HG03103 (cell line): ENCODE measurements at regions not wholly inside any gene's neighbourhood (a gene's known extent, or its start where the extent isn't known, plus 50 kb on each side); places are given as distances from the start of the nearest gene placed in this dataset.

ENCODE experiments used
- ATAC-seq: cut with Tn5 transposase; IDR thresholded peaks from one replicate; pipeline ENCODE4 v1.9.1; 2021; ENCODE audit warnings: low read depth; ENCODE audit not compliant: unreplicated experiment

- ATAC-seq: no peak
These were observed 77.4 kb upstream of the ALDH1B1 start for GRCh38 chr9:38315085-38315595.

- ATAC-seq: no peak
These were observed 79.1 kb upstream of the ALDH1B1 start for GRCh38 chr9:38313421-38313820.

DNA sequence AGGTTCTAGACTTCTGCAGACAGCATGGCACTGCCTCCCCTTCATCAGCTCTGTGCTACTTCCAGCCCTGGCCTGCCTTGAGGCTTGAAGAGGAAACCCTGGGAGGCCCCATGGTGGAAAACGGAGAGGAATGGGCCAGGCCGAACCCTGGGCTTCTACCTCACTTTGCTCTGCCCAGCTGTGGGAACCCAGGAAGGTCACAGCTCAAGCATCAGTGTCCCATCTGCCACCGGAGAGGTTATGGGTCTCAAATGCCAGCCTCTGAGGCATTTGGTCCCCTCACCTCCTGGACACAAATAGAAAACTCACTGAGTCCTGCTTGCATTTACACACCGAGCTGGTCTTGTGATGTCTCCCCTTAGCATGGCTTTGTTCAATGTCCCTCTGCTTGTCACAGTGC, 80.1 kb upstream of the ALDH1B1 start:
- ATAC-seq: no peak

DNA sequence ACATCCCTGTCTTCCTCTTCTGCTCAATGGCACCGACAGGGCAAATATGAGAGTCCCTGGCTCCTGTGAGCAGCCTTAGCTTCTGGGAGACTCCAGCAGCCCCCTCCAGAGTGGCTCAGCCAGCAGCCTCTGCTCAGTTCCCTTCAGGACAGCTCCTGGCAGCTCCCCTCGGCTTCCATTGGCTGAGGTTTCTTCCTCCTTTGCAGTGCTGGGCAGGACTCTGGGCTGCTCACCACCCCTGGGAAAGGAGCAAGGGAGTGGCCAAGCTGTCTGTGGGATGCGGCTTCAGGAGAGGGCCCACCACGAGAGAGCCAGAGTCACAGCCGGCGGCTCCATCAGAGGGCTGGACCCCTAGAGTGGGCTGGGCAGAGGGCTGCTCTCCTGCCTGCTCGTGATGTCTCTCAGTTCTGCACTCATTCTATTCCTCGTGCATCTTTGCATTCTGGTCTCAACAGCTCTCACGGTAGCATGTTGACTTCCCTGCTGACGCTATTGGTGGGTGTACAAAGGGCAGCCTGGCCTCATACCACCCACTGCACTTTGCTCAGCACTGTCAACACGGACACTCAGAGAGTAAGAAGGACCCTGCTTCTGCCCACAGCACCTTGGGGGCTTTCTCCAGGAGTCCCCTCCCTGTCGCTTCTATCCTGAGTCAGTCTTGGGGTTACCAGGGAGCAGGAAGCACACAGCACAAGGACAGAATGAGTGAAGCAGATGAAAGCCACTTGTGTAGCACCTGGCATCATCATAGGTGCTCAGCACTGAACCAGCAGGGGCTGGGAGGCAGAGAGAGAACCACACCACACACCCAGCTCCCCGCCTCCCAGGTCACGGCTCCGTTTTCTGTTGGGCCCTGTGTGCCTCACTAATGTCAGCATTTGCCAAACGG, 80.9 kb upstream of the ALDH1B1 start:
- ATAC-seq: no peak

- ATAC-seq: no peak
These were observed 82.9 kb upstream of the ALDH1B1 start for GRCh38 chr9:38309324-38310195.

DNA sequence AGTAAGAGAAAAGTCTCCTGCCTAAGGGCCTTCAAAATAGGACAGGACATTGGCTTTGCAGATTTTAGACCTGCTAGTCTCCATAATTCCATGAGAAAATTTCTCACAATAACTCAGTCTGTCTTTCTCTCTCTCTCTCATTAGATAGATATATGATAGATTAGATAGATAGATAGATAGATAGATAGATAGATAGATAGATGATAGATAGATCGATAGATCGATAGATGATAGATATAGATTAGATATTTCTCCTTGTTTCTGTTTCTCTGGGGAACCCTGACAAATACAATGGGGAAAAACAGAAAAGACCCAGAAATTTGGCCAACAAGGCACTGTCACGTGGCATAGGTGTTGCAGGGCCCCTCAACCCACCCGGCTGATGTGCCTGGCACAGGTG, 84.4 kb upstream of the ALDH1B1 start:
- ATAC-seq: no peak

DNA sequence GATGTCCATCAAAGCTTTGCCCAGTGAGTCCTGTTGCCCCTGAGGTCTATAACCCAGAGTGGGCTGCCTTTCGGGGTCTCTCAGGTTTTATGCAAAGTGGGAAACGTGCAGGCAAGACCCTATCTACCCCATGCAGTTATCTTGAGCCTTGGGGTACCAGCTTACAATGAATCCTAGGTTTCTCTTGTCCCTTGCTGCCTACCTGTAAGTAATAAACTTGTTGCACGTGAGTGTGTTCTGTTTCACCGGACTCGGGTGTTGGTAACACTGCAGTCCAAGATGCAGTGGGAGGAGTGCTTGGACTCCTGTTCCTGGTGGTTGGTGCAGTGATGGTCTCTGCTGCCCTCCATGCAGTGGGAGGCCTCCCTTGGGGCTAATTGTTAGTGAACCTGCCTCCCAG, 85.6 kb upstream of the ALDH1B1 start:
- no peak for ATAC-seq

- ATAC-seq: no peak
These were observed 86.9 kb upstream of the ALDH1B1 start for GRCh38 chr9:38305582-38305981.

DNA sequence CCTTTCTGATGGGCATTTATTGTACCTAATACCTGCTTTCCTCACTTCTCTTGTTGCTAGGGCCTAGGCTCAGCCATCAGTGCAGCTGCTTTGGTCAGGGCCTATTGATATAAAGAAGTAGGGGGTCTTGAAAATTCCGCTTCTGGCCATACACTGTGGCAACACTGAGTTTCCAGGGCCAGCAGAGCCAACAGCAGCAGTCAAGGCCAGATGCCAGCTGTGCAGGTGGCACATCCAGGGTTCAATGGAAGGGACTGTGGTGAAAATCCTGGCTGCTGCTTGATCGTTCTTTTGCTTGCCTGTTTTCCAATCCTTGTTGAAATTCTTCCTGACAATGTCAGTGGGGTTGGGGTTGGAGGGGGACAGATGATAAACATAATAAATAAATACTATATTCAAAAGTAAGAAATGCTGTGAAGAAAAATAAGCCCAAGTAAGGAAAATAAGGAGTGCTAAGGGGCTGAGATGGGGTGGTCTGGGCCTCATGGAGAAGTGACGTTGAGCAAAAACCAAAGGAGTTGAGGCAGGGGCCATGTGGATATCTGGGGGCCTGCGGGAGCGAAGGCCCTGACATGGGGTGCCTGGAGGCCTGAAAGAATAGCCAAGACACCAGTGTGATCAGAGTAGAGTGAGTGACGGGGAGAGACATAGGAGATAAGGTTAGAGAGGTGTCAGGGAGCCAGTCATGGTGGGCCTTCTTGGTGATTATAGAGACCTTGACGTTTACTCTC, 91.0 kb upstream of the ALDH1B1 start:
- no peak for ATAC-seq

DNA sequence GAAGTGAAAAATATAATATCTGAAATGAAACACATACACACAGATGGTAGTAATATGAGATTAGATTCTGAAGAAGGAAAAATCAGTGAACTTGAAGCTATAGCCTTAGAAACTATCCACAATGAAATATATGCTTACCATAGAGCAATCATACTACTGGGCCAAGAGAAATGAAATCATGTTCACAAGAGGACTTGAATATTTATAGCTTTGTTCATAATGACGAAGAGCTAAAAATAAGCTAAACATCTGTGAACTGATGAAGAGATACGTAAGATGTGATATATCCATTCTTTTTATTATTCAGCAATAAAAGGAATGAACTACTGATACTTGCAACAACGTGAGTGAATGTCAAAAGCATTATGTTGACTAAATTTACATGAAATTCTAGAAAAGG, 92.6 kb upstream of the ALDH1B1 start:
- ATAC-seq: no peak

DNA sequence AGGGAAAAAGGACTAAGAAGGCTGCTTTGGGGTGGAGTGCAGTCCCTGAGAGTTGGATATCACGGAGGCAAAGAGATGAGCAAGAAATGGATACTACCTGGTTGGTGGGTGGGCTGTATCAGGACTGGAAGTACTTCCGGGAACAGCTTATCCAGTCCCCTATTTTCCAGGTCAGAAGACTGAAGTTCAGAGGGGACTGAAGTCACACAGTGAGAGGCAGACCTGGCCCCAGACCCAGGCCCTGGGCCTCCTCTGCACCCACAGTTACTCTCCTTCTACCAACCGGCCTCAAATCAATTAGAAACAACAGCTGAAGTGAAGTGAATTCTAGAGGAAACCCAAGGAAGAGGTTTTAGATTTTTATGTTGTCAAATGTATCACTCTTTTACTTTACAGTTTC, 93.6 kb upstream of the ALDH1B1 start:
- ATAC-seq: no peak

- ATAC-seq: no peak
These were observed 94.0 kb upstream of the ALDH1B1 start for GRCh38 chr9:38298503-38298902.

- ATAC-seq: no peak
These were observed 95.7 kb upstream of the ALDH1B1 start for GRCh38 chr9:38296807-38297206.

- no peak for ATAC-seq
These were observed 96.7 kb upstream of the ALDH1B1 start for GRCh38 chr9:38295764-38296163.

DNA sequence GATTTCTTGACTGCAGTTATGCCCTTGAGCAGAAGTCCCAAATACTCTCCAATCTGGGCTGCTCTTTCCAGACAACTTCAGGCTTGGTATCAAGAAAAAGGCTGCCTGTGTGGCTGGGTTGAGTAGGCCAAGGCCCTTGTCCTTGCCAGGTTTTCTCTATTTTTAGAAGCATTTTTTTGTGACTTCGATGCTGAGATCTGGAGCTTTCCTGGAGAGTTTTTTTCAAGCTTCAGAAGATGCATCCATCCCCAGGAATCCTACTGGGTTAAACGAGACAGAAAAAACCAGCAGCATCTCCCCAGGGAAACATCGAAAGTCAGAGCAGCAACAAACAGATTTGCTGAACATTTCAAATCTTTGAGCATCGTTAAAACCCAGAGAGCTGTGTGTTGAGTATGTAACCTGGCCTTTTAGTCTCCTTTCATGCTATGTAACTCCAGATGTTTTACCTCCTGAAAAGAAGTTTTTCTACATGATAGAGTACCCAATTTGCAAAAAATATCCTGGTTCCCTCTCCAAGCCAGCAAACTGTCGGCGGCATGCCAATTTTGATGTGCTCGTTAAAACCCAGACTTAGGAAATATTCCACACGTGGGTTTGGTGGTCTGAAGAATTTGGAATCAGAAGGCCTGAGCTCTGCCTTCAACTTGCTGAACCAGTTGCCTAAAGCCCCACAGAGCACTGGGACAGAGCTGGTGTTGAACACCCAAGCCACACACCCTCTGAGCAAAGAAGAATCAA, 98.1 kb upstream of the ALDH1B1 start:
- ATAC-seq: no peak

- ATAC-seq: no peak
These were observed 99.5 kb upstream of the ALDH1B1 start for GRCh38 chr9:38293022-38293421.

DNA sequence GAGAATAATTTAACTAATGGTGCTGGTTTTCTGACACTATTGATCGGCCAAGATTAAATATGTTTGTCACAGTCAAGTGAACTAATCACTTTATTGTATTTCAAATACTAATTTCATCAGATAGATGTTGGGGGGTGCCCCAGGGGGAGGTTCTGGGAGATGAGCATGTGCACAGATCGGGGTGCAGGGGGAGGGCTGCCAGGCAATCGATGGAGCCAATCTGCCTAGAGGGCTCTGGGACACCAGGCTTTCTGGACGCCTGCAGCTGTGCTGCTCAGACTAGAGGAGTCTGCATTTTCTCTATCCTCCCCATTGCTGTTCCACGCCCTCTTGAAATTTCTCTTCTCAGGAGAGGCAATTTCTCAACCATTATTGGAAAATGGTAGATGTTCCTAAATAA, 100.0 kb upstream of the ALDH1B1 start:
- ATAC-seq: no peak

- no peak for ATAC-seq
These were observed 102.6 kb upstream of the ALDH1B1 start for GRCh38 chr9:38289866-38290245.

DNA sequence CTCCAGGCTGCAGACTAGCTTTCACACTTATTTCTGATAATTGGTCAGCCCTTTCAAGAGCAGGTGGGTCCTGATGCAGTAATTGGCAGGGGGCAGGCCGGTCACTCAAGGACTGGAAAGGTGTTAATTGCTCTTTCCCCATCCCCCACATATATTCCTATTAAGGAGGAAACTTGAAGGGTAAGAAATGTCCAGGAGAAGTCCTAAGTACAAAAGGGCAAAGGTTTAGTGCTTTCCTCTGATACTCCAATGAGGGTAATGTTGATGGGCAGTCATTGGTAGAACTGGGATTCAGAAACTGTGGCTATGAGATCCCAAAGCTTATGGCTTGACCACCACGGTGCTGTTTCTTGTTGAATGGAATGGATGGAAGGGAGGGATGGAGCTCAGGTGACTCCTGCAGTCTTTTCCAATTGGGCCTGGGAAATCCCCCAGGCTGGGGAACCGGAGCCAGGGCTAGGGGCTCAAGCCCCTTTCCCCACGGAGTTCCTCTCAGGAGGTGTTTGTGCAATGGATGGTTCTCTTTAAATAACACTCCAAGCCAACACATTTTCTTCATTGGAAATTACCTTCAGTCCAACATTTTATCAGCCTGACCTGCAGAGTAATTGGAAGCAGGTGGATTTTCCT, 103.2 kb upstream of the ALDH1B1 start:
- ATAC-seq: no peak

GRCh38 chr9:38288502-38288901, 104.0 kb upstream of the ALDH1B1 start:
- ATAC-seq: no peak
